Stomach smooth muscle (tissue), 2 donors: ENCODE measurements at regions not wholly inside any gene's neighbourhood (a gene's known extent, or its start where the extent isn't known, plus 50 kb on each side); places are given as distances from the start of the nearest gene placed in this dataset.

ENCODE experiments used
- H3K27ac ChIP-seq: one replicate; pipeline ENCODE4 v1.7.0; 2013; ENCODE audit warnings: mild to moderate bottlenecking, low read length, inconsistent platforms
- H3K27me3 ChIP-seq, 2 donors: one replicate each; pipeline ENCODE4 v1.7.0; 2013; ENCODE audit warnings: low read length in 2 of 2; ENCODE audit not compliant: insufficient read depth in 2 of 2, control insufficient read depth in 1 of 2
- H3K36me3 ChIP-seq, 2 donors: one replicate each; pipeline ENCODE4 v1.7.0; 2013; ENCODE audit warnings: low read length in 2 of 2; ENCODE audit not compliant: control insufficient read depth in 2 of 2, insufficient read depth in 2 of 2
- H3K4me1 ChIP-seq: one replicate; pipeline ENCODE4 v1.7.0; 2013; ENCODE audit warnings: low read length; ENCODE audit not compliant: control insufficient read depth, insufficient read depth
- H3K4me3 ChIP-seq, 2 donors: one replicate each; pipeline ENCODE4 v1.7.0; 2013; ENCODE audit warnings: low read length in 2 of 2
- H3K9ac ChIP-seq, 2 donors: one replicate each; pipeline ENCODE4 v1.7.0; 2013; ENCODE audit warnings: low read length in 2 of 2, mild to moderate bottlenecking in 1 of 2
- H3K9me3 ChIP-seq, 2 donors: one replicate each; pipeline ENCODE4 v1.7.0; 2013; ENCODE audit warnings: low read length in 2 of 2; ENCODE audit not compliant: control insufficient read depth in 2 of 2
- donor health status: healthy.
- donor health status: Pancreatic carcinoma.

DNA sequence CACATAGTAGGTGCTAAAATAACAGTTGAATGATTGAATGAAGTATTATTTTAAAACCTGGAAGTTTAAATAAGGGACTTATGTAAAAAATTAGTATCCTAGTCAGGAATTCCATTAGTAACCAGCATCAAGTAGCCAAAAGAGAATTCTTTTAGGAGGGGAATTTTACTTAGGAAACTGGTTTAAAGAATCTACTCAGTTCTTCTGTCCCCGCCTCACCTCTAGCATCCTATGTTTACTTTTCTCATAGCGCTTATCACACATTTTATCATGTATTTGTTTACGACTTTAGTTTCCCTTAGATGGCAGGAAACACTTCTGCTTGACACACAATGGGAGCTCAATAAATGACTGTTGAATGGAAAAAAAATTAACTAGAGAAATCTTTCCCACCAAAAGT lies 229.0 kb downstream of the KLF5 start:
- H3K9me3 ChIP-seq: no peaks in the 10 kb centered on the region
- H3K36me3 ChIP-seq: no peaks in the 10 kb centered on the region
- H3K27ac ChIP-seq: no peak overlapping the region
- no peaks in the 10 kb centered on the region for H3K27me3 ChIP-seq
- H3K4me1 ChIP-seq: no peaks in the 10 kb centered on the region
- H3K9ac ChIP-seq: no peak overlapping the region
- H3K4me3 ChIP-seq: no peak overlapping the region

DNA sequence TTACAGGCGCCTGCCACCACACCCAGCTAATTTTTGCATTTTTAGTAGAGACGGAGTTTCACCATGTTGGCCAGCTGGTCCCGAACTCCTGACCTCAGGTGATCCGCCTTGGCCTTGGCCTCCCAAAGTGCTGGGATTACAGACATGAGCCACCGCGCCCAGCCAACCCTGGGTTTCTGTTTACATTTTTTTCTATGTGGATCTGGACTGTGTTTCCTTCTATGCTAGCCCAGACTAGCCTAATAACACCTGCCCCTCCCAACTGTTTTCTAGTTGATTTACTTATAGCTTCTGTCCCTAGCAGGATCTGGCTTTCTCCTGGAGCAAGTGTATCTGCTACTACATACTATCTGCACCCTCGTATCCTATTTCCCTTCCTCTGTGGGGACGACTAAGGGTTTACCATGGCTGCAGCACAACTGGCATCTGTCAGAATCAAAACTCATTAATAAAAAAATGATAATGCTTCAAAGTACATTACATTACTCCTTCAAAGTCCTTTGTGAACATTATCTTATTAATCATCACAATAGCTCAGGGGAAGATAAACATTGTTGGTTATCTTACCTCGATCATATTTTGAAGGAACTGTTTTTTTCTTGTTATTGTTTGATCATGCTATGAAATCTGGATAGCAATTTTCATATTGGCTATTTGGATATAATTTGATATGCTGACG lies 228.3 kb downstream of the KLF5 start:
- no peaks in the 10 kb centered on the region for H3K27me3 ChIP-seq
- no peak overlapping the region for H3K27ac ChIP-seq
- no peaks in the 10 kb centered on the region for H3K9me3 ChIP-seq
- H3K9ac ChIP-seq: no peak overlapping the region
- no peaks in the 10 kb centered on the region for H3K36me3 ChIP-seq
- H3K4me3 ChIP-seq: no peak overlapping the region
- H3K4me1 ChIP-seq: no peaks in the 10 kb centered on the region

DNA sequence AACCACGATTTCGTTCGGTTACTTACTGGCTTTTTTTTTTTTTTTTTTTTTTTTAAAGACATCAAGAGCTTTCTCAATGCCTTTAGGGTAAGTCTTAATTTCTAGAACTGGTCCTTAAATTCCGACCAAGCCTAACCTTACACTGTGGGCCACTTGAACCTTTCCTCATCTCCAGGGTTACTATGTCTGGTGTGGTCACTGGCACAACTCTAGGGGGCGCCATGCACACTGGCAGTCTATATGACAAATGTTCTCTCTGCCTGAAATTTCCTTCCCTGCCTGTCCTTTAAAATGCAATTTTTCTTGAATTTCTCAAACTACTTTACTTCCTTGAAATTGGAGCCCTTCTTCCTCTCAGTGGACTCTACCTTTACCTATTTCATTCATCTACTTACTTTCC lies 227.4 kb downstream of the KLF5 start:
- H3K27ac ChIP-seq: no peak overlapping the region

DNA sequence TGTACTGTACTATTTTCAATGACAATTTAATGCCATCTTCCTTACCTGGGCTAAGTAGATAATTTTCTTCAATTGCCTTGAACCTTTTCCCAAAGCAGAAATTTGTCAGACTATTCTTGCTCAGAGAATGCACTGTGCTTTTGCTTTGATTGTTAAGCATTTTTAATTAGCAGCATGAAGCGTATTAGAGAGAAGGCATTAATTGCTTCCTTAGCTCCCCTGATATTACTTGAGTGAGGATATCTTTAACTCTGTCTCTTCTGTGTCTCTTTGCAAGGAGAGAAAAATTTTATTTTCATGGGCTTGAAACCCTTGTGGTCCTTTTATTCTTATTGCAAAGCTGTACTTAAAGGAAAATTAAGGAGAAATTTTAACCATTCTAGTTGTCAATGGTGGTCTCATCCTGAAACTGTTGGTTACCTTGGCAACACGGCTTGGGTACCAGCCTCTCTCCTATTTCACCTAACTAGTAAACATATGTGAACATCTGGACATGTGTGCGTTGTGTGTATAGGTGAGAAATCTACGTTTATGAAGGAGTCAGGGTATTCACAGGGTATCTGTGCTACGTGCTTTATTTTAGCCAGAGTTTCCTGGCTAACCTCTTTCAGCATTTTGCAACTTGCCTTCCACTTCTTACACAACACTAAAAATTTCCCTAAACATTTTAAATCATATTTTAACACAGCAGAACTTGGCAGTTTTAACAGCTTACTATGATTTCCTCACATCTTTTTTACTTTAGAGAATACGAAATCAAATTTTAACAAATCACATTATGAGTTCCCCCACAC lies 225.5 kb downstream of the KLF5 start:
- Histone ChIP-seq H3K9me3 (no peaks in the 10 kb centered on the region), H3K27me3 (no peaks in the 10 kb centered on the region), H3K9ac (no peak overlapping the region), H3K4me3 (no peak overlapping the region), H3K27ac (no peak overlapping the region), H3K36me3 (no peaks in the 10 kb centered on the region), H3K4me1 (no peaks in the 10 kb centered on the region)

More for the DNA sequence above, 227.4 kb downstream of the KLF5 start:
- Histone ChIP-seq H3K27me3 (no peaks in the 10 kb centered on the region), H3K36me3 (no peaks in the 10 kb centered on the region), H3K9me3 (no peaks in the 10 kb centered on the region), H3K4me3 (no peak overlapping the region), H3K9ac (no peak overlapping the region), H3K4me1 (no peaks in the 10 kb centered on the region)

DNA sequence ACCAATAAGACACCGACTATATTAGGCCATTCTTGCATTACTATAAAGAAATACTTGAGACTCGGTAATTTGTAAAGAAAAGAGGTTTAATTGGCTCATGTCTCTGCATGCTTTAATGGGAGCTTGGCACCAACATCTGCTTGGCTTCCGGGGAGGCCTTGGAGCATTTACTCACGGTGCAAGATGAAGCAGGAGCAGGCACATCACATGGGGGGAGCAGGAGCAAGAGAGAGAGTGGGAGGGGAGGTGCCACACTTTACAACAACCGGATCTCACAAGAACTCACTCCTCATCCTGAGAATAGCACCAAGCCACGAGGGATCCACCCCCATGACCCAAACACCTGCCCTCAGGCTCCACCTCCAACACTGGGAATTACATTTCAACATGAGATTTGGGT lies 224.8 kb downstream of the KLF5 start:
- no peaks in the 10 kb centered on the region for H3K36me3 ChIP-seq
- no peaks in the 10 kb centered on the region for H3K4me1 ChIP-seq
- H3K4me3 ChIP-seq: no peak overlapping the region
- no peak overlapping the region for H3K27ac ChIP-seq
- H3K9ac ChIP-seq: no peak overlapping the region
- H3K27me3 ChIP-seq: no peaks in the 10 kb centered on the region
- no peaks in the 10 kb centered on the region for H3K9me3 ChIP-seq

DNA sequence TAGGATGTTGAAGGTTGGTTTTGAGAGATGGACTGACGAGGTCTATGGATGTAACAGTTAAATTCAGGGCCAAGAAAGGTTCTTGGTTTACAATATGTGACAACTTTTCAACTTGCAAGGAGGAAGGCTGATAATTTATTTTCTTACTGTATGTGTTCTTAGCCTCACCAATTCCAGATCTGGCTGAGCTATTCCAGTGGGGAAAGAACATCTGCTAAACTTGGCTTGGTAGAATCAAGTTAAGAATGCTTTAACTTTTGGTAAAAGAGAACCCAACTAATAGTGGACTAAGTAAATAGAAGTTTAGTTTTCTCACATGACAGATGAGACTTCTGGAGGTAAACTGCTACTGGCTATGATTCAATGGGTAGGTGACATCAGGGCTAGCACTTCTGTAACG lies 222.9 kb downstream of the KLF5 start:
- Histone ChIP-seq H3K9ac (no peak overlapping the region), H3K9me3 (no peaks in the 10 kb centered on the region), H3K4me3 (no peak overlapping the region), H3K27ac (no peak overlapping the region), H3K27me3 (no peaks in the 10 kb centered on the region), H3K4me1 (no peaks in the 10 kb centered on the region), H3K36me3 (no peaks in the 10 kb centered on the region)

DNA sequence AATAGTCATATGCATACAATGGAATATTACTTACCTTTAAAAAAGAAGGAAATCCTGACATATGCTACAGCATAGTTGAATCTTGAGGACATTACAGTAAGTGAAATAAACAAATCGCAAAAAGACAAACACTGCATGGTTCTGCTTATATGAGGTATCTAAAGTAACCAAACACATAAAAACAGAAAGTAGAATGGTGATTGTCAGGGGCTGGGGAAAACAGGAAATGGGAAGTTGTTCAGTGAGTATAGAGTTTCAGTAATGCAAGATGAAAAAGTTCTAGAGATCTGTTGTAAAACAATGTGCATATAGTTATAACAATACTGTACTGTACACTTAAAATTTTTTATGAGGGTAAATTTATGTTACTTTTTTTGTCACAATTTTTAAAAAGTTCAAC lies 219.4 kb downstream of the KLF5 start:
- no peaks in the 10 kb centered on the region for H3K36me3 ChIP-seq
- no peak overlapping the region for H3K4me3 ChIP-seq
- no peak overlapping the region for H3K27ac ChIP-seq
- no peak overlapping the region for H3K9ac ChIP-seq
- no peaks in the 10 kb centered on the region for H3K9me3 ChIP-seq
- H3K27me3 ChIP-seq: no peaks in the 10 kb centered on the region
- no peaks in the 10 kb centered on the region for H3K4me1 ChIP-seq

DNA sequence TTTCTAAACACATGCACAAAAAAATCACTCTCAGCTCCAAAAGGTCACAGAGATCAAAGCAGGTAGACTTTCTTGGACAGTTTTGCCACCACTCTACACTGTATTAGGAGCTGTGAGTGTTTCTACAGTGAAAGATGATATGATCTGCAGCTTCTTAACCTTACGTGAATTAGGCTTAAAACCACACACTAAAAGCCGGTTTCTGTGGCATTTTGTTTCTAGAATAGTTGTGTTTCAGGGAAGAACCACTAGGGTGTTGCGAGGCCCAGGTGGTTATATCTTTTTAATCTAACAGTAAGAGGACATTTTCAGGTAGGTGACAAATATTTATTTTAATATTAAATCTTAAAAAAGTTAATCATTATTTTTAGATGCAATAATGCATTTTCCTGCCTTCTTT lies 216.4 kb downstream of the KLF5 start:
- Histone ChIP-seq H3K4me3 (no peak overlapping the region), H3K27ac (no peak overlapping the region), H3K9me3 (no peaks in the 10 kb centered on the region), H3K9ac (no peak overlapping the region), H3K36me3 (no peaks in the 10 kb centered on the region), H3K27me3 (no peaks in the 10 kb centered on the region), H3K4me1 (no peaks in the 10 kb centered on the region)

DNA sequence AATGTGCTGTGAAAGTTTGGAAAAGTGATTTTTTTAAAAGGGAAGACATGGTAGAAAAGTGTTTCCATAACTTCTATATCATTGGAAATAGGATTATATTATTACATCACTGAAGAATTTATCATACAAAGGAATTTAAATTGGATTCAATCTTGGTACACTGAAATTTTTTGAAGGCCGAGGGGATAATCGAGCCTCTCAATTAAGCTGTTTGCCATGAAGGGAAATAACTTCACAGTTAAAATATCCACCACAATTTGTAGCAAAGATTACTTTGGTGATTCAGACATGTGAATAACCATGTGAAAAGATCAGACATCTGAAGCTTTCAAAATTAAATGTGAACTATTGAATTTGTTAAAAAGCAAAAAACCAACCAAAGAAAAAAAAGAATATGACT lies 215.3 kb downstream of the KLF5 start:
- no peak overlapping the region for H3K4me3 ChIP-seq
- H3K4me1 ChIP-seq: no peaks in the 10 kb centered on the region
- H3K27ac ChIP-seq: no peak overlapping the region
- no peaks in the 10 kb centered on the region for H3K9me3 ChIP-seq
- H3K36me3 ChIP-seq: no peaks in the 10 kb centered on the region
- no peaks in the 10 kb centered on the region for H3K27me3 ChIP-seq
- no peak overlapping the region for H3K9ac ChIP-seq

DNA sequence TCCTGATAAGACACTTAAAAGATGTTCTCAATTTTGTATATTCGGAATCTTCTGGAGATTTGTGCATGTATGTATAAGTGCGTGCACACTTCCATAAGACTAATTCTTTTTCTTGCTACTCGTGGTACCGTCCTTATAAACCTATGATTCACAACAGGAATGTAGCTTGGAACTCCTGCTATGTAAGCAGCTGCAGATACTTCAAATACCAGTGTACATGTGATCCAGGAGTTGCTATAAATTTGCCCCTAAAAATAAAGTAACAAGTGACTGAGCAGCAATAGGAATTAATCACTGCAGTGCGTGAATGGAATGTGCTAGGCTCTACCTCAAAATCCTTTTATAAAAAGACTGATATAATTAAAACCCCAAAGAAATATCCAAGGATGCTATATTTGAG lies 214.9 kb downstream of the KLF5 start:
- Histone ChIP-seq H3K4me1 (no peaks in the 10 kb centered on the region), H3K9ac (no peak overlapping the region), H3K27ac (no peak overlapping the region), H3K4me3 (no peak overlapping the region), H3K36me3 (no peaks in the 10 kb centered on the region), H3K27me3 (no peaks in the 10 kb centered on the region), H3K9me3 (no peaks in the 10 kb centered on the region)

DNA sequence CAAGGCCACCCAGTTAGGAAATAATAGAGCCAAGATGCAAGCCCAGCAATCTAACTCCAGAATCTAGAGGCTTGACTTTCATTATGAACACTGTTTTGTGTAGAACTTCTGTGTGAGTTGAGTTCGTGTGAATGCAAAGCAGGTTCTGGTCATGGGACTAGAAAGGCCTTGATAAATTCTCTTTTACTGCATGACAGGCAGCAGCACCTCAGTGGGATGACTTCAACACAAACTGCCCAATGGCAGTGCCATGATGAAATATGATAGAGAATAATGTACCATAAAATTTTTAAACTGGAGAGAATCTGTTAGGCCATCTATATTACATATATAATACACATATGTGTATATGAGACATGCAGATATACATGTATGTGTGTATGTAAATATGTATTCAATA lies 214.5 kb downstream of the KLF5 start:
- H3K27ac ChIP-seq: no peak overlapping the region
- H3K4me3 ChIP-seq: no peak overlapping the region
- H3K9me3 ChIP-seq: no peaks in the 10 kb centered on the region
- H3K36me3 ChIP-seq: no peaks in the 10 kb centered on the region
- no peaks in the 10 kb centered on the region for H3K4me1 ChIP-seq
- no peaks in the 10 kb centered on the region for H3K27me3 ChIP-seq
- H3K9ac ChIP-seq: no peak overlapping the region
